ENCODE measurements at regions not wholly inside any gene's neighbourhood (a gene's known extent, or its start where the extent isn't known, plus 50 kb on each side); places are given as distances from the start of the nearest gene placed in this dataset.

GRCh38 chr17:72512649-72513556, 392.1 kb downstream of the SOX9 start:
- FAIRE-seq (no peak), DNase-seq (ENCODE audit: low read depth in 1 of 2, low spot score in 1 of 2) (no peak), ATAC-seq (no peak)
- Histone ChIP-seq H3K27ac (peak overlapping the region in 1 of 2 experiments; percentile 62; a peak in 3 of 6 replicates), H3K4me1 (peaks cover 77% of the 10 kb centered on the region), H3K4me3 (no peak overlapping the region), H3K4me2 (peak overlapping the region; percentile 46; the same call in 1 of the 3 replicates), H3K9me3 (no peaks in the 10 kb centered on the region)
- TF ChIP-seq MAFK (IDR thresholded peaks at IDR 0.05; ENCODE audit: partially characterized antibody) (no peak), SMC3 (IDR thresholded peaks at IDR 0.05) (no peak), PHF8 (IDR thresholded peaks at IDR 0.05; ENCODE audit: borderline replicate concordance, low read depth) (no peak), POLR2AphosphoS2 (conservative IDR thresholded peaks at IDR 0.05; ENCODE audit: low read length) (no peak), HOXB5 (CRISPR knock-in tag; IDR thresholded peaks at IDR 0.05) (no peak), ZNF302 (CRISPR knock-in tag; IDR thresholded peaks at IDR 0.05) (no peak), ZC3H11A (IDR thresholded peaks at IDR 0.05) (no peak), NR3C1 (IDR thresholded peaks at IDR 0.05) (no peak), NFE2L2 (conservative IDR thresholded peaks at IDR 0.05; ENCODE audit: low read length) (no peak), CHD2 (IDR thresholded peaks at IDR 0.05; ENCODE audit: low read length, partially characterized antibody) (no peak), MYC (IDR thresholded peaks at IDR 0.05; ENCODE audit: borderline replicate concordance, low read length) (no peak), HOXB13 (CRISPR knock-in tag; IDR thresholded peaks at IDR 0.05; ENCODE audit: low read depth) (no peak), CBX8 (IDR thresholded peaks at IDR 0.05) (no peak), RFX5 (IDR thresholded peaks at IDR 0.05) (no peak), GATA3 (IDR thresholded peaks at IDR 0.05; ENCODE audit: borderline replicate concordance) (no peak), TP53 (CRISPR knock-in tag; IDR thresholded peaks at IDR 0.05) (no peak), TFCP2L1 (CRISPR knock-in tag; IDR thresholded peaks at IDR 0.05) (no peak), POLR2A (IDR thresholded peaks at IDR 0.05; ENCODE audit: low read length) (no peak), RAD21 (conservative IDR thresholded peaks at IDR 0.05 in 1 of 2, IDR thresholded peaks at IDR 0.05 in 1 of 2) (no peak)
- TF ChIP-seq, protein P1, sequence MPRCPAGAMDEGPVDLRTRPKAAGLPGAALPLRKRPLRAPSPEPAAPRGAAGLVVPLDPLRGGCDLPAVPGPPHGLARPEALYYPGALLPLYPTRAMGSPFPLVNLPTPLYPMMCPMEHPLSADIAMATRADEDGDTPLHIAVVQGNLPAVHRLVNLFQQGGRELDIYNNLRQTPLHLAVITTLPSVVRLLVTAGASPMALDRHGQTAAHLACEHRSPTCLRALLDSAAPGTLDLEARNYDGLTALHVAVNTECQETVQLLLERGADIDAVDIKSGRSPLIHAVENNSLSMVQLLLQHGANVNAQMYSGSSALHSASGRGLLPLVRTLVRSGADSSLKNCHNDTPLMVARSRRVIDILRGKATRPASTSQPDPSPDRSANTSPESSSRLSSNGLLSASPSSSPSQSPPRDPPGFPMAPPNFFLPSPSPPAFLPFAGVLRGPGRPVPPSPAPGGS (IDR thresholded peaks at IDR 0.05), result no peak
- 90% methylated on average over 8 of the region's 8 CpGs for WGBS (ENCODE audit: missing lambda C conversion rate)
- ChIA-PET CTCF (interaction anchor here (0.6 to 1.5 kb wide), 5 partner anchors 13 to 44 kb away, joined by 3 to 4 read pairs (median 3); no protein-coding TSS in a partner anchor), POLR2A (no interaction called here)

GRCh38 chr17:72514321-72514861, 393.6 kb downstream of the SOX9 start:
- H3K4me1 ChIP-seq, result peaks cover 86% of the 10 kb centered on the region
- FAIRE-seq, result no peak
- TF ChIP-seq RCOR1 (IDR thresholded peaks at IDR 0.05; ENCODE audit: low read depth, low read length) (no peak), CHD2 (IDR thresholded peaks at IDR 0.05; ENCODE audit: low read length, partially characterized antibody) (no peak), ZNF302 (CRISPR knock-in tag; IDR thresholded peaks at IDR 0.05) (no peak), KDM5A (IDR thresholded peaks at IDR 0.05) (no peak), HOXB5 (CRISPR knock-in tag; IDR thresholded peaks at IDR 0.05) (no peak), ESRRA (IDR thresholded peaks at IDR 0.05; ENCODE audit: borderline replicate concordance, low read length) (no peak), REST (IDR thresholded peaks at IDR 0.05) (no peak), POLR2A (IDR thresholded peaks at IDR 0.05; ENCODE audit: low read length) (no peak), CEBPB (IDR thresholded peaks at IDR 0.05) (no peak), HDAC2 (IDR thresholded peaks at IDR 0.05) (peak; percentile 70; the same call in 1 of the 2 replicates), USF2 (IDR thresholded peaks at IDR 0.05) (no peak), NFE2L2 (conservative IDR thresholded peaks at IDR 0.05; ENCODE audit: low read length) (no peak), MYC (IDR thresholded peaks at IDR 0.05; ENCODE audit: borderline replicate concordance, low read length) (no peak), FOXS1 (CRISPR knock-in tag; IDR thresholded peaks at IDR 0.05) (no peak), JUNB (IDR thresholded peaks at IDR 0.05) (no peak), KDM1A (IDR thresholded peaks at IDR 0.05; ENCODE audit: low read depth) (peak; percentile 46; the same call in 1 of the 2 replicates)
- DNase-seq (ENCODE audit: low read depth in 1 of 2, low spot score in 1 of 2), result no peak
- 93% methylated on average over 7 of the region's 7 CpGs for WGBS (ENCODE audit: missing lambda C conversion rate)
- ChIA-PET CTCF (interaction anchor here (1.0 to 1.2 kb wide), 5 partner anchors 21 to 91 kb away, joined by 3 to 4 read pairs (median 3); no protein-coding TSS in a partner anchor), POLR2A (interaction anchor here (0.5 to 1.9 kb wide), 2 partner anchors 10 to 394 kb away, joined by 4 to 7 read pairs; partner anchors contain the start of gene SOX9)
- H3K4me2 ChIP-seq, result peak overlapping the region; percentile 92; the same call in 2 of the 3 replicates
- no peaks in the 10 kb centered on the region for H3K9me3 ChIP-seq
- H3K4me3 ChIP-seq, result no peak overlapping the region
- peak overlapping the region; percentile 70 to 87; a peak in 4 of 6 replicates for H3K27ac ChIP-seq
- ATAC-seq, result no peak
